K562 (cell line): ENCODE measurements at regions not wholly inside any gene's neighbourhood (a gene's known extent, or its start where the extent isn't known, plus 50 kb on each side); places are given as distances from the start of the nearest gene placed in this dataset.

Experiments
- ASH1L ChIP-seq: fragments of 450-650 bp; IDR thresholded peaks from 2 replicates; pipeline ENCODE4 v1.6.1; 2018; ENCODE audit warnings: borderline replicate concordance, mild to moderate bottlenecking, low read depth; ENCODE audit not compliant: partially characterized antibody
- CBFB ChIP-seq: sonication (generic); formaldehyde crosslinking; IDR thresholded peaks from 2 replicates; pipeline ENCODE4 v1.4.0; 2020; ENCODE audit warnings: mild to moderate bottlenecking, missing genetic modification reagents
- CREB3L1 ChIP-seq: fragments of 450-650 bp; IDR thresholded peaks from 2 replicates; pipeline ENCODE4 v1.6.1; 2014; ENCODE audit warnings: low read depth, mild to moderate bottlenecking, moderate library complexity, borderline replicate concordance
- HDAC3 ChIP-seq: fragments of 450-650 bp; IDR thresholded peaks from 2 replicates; pipeline ENCODE4 v1.6.1; 2018; ENCODE audit warnings: borderline replicate concordance, mild to moderate bottlenecking, moderate library complexity; ENCODE audit not compliant: partially characterized antibody
- KAT8 ChIP-seq: fragments of 450-650 bp; IDR thresholded peaks from 2 replicates; pipeline ENCODE4 v1.6.1; 2016; ENCODE audit warnings: low read depth, mild to moderate bottlenecking
- KLF10 ChIP-seq: fragments of 250-450 bp; sonication (Bioruptor Pico); IDR thresholded peaks from 2 replicates; pipeline ENCODE4 v1.6.1; 2021; ENCODE audit warnings: matching md5 sums
- MCM7 ChIP-seq, 2 experiments: fragments of 450-650 bp; IDR thresholded peaks; 2 replicates each; pipeline ENCODE4 v1.6.1; 2016 to 2018
- NFE2L1 ChIP-seq: fragments of 450-650 bp; IDR thresholded peaks from 2 replicates; pipeline ENCODE4 v1.6.1; 2016; ENCODE audit warnings: missing genetic modification characterization, low read depth, mild to moderate bottlenecking, missing compliant biosample characterization, moderate library complexity, borderline replicate concordance
- NFXL1 ChIP-seq: fragments of 450-650 bp; formaldehyde crosslinking; IDR thresholded peaks from 2 replicates; pipeline ENCODE4 v1.4.0; 2021; ENCODE audit warnings: mild to moderate bottlenecking
- RBM39 ChIP-seq: fragments of 200-400 bp; formaldehyde crosslinking; optimal IDR thresholded peaks from 2 replicates; pipeline ENCODE3; 2018; ENCODE audit warnings: low read depth, low read length
- SIN3B ChIP-seq: fragments of 450-650 bp; IDR thresholded peaks from 2 replicates; pipeline ENCODE4 v1.6.1; 2017; ENCODE audit warnings: low read depth, mild to moderate bottlenecking, moderate library complexity
- SNRNP70 ChIP-seq: fragments of 200-400 bp; formaldehyde crosslinking; optimal IDR thresholded peaks from 2 replicates; pipeline ENCODE3; 2017; ENCODE audit warnings: low read depth, low read length
- SRSF9 ChIP-seq: fragments of 200-400 bp; formaldehyde crosslinking; IDR thresholded peaks from 2 replicates; pipeline ENCODE4 v1.6.1; 2017; ENCODE audit warnings: low read depth, low read length, borderline replicate concordance
- TFAP4 ChIP-seq: sonication (generic); formaldehyde crosslinking; IDR thresholded peaks from 2 replicates; pipeline ENCODE4 v1.8.0; 2022; ENCODE audit warnings: missing genetic modification reagents, mild to moderate bottlenecking, moderate library complexity, borderline replicate concordance
- ZNF280A ChIP-seq: fragments of 450-650 bp; IDR thresholded peaks from 2 replicates; pipeline ENCODE4 v1.6.1; 2018; ENCODE audit warnings: mild to moderate bottlenecking, low read depth; ENCODE audit not compliant: partially characterized antibody
- ZNF318 ChIP-seq, 2 experiments: fragments of 450-650 bp; IDR thresholded peaks; 2 replicates each; pipeline ENCODE4 v1.6.1; 2016; ENCODE audit warnings: mild to moderate bottlenecking in 2 of 2, borderline replicate concordance in 1 of 2, low read depth in 1 of 2, moderate library complexity in 1 of 2

GRCh38 chr5:30498972-30499371 lies 694.5 kb upstream of the CDH6 start (continued):
- TF ChIP-seq ZNF318 (IDR thresholded peaks at IDR 0.05; ENCODE audit: borderline replicate concordance in 1 of 2, low read depth in 1 of 2) (no peak), KAT8 (no peak), CREB3L1 (no peak), NFE2L1 (tag) (no peak), TFAP4 (CRISPR knock-in tag) (no peak), SIN3B (no peak), RBM39 (no peak), NFXL1 (CRISPR knock-in tag) (no peak), SNRNP70 (no peak), SRSF9 (no peak), HDAC3 (no peak), ASH1L (no peak), CBFB (CRISPR knock-in tag) (no peak), ZNF280A (no peak), MCM7 (IDR thresholded peaks at IDR 0.05) (no peak), KLF10 (CRISPR knock-in tag) (no peak)
